ENCODE measurements at regions not wholly inside any gene's neighbourhood (a gene's known extent, or its start where the extent isn't known, plus 50 kb on each side); places are given as distances from the start of the nearest gene placed in this dataset.

- intact Hi-C loops (cut with micrococcal nuclease; ENCODE audit: unreplicated experiment), result loop anchor here (10.0 kb wide), 2 partner anchors 630 to 860 kb away; no protein-coding TSS in a partner anchor
- no peak overlapping the region for H2AFZ ChIP-seq (ENCODE audit: low read length)
- peaks cover 38% of the 10 kb centered on the region for H3K4me1 ChIP-seq (ENCODE audit: insufficient read depth, low read length, poor library complexity, severe bottlenecking)
- no peak overlapping the region for H3K27ac ChIP-seq (ENCODE audit: low read depth, low read length, poor library complexity, severe bottlenecking)
- DNase-seq (ENCODE audit: low spot score), result no peak
- TF ChIP-seq CTCF (conservative IDR thresholded peaks at IDR 0.05; ENCODE audit: low read length) (no peak), EZH2phosphoT487 (IDR thresholded peaks at IDR 0.05; ENCODE audit: borderline replicate concordance, low read depth, low read length) (no peak)
- H3K9me3 ChIP-seq (ENCODE audit: low read length), result 0 out of 2 replicates have a peak, but pooled peaks cover 7% of the 10 kb centered on the region
- no peaks in the 10 kb centered on the region for H3K36me3 ChIP-seq (ENCODE audit: insufficient read depth, low read length)
- H3K4me2 ChIP-seq (ENCODE audit: low read length), result no peak overlapping the region
- H3K4me3 ChIP-seq (ENCODE audit: low read depth, low read length, poor library complexity, severe bottlenecking), result no peak overlapping the region
- BruUV-seq (replicated peaks), result no TSS peak
- CTCF ChIA-PET (ENCODE audit: unreplicated experiment), result no interaction called here
- no peaks in the 10 kb centered on the region for H4K20me1 ChIP-seq (ENCODE audit: insufficient read depth, low read length)
- no peaks in the 10 kb centered on the region for H3K9me2 ChIP-seq (ENCODE audit: insufficient read depth, low read length)
- POLR2A ChIA-PET, result interaction anchor here (1.2 kb wide), 1 partner anchor 120 kb away, joined by 3 read pairs; no protein-coding TSS in a partner anchor
- H3K79me2 ChIP-seq (ENCODE audit: insufficient read depth, low read depth, low read length), result no peaks in the 10 kb centered on the region
These were observed 300.6 kb downstream of the SATB1 start for GRCh38 chr3:18124501-18124900.

- H3K36me3 ChIP-seq (ENCODE audit: insufficient read depth, low read length), result no peaks in the 10 kb centered on the region
- no peaks in the 10 kb centered on the region for H3K79me2 ChIP-seq (ENCODE audit: insufficient read depth, low read depth, low read length)
- no peak overlapping the region for H3K4me3 ChIP-seq (ENCODE audit: low read depth, low read length, poor library complexity, severe bottlenecking)
- ChIA-PET CTCF (ENCODE audit: unreplicated experiment) (no interaction called here), POLR2A (interaction anchor here (0.6 kb wide), 1 partner anchor 498 kb away, joined by 4 read pairs; no protein-coding TSS in a partner anchor)
- H2AFZ ChIP-seq (ENCODE audit: low read length), result no peak overlapping the region
- H3K9me2 ChIP-seq (ENCODE audit: insufficient read depth, low read length), result no peaks in the 10 kb centered on the region
- no peaks in the 10 kb centered on the region for H4K20me1 ChIP-seq (ENCODE audit: insufficient read depth, low read length)
- peaks cover 18% of the 10 kb centered on the region for H3K4me1 ChIP-seq (ENCODE audit: insufficient read depth, low read length, poor library complexity, severe bottlenecking)
- no peak for TF ChIP-seq CTCF (conservative IDR thresholded peaks at IDR 0.05; ENCODE audit: low read length)
- TF ChIP-seq EZH2phosphoT487 (IDR thresholded peaks at IDR 0.05; ENCODE audit: borderline replicate concordance, low read depth, low read length), result no peak
- no peak for DNase-seq (ENCODE audit: low spot score)
- BruUV-seq (replicated peaks), result no TSS peak
- no peak overlapping the region for H3K4me2 ChIP-seq (ENCODE audit: low read length)
- intact Hi-C loops (cut with micrococcal nuclease; ENCODE audit: unreplicated experiment), result loop anchor here (10.0 kb wide), 2 partner anchors 633 to 863 kb away; no protein-coding TSS in a partner anchor
- no peak overlapping the region for H3K27ac ChIP-seq (ENCODE audit: low read depth, low read length, poor library complexity, severe bottlenecking)
- H3K9me3 ChIP-seq (ENCODE audit: low read length), result 0 out of 2 replicates have a peak, but pooled peaks cover 7% of the 10 kb centered on the region
These were observed 302.9 kb downstream of the SATB1 start for GRCh38 chr3:18122264-18122663.

- no peaks in the 10 kb centered on the region for H4K20me1 ChIP-seq (ENCODE audit: insufficient read depth, low read length)
- no peak overlapping the region for H3K4me3 ChIP-seq (ENCODE audit: low read depth, low read length, poor library complexity, severe bottlenecking)
- H3K9me3 ChIP-seq (ENCODE audit: low read length), result 0 out of 2 replicates have a peak, but pooled peaks cover 7% of the 10 kb centered on the region
- TF ChIP-seq CTCF (conservative IDR thresholded peaks at IDR 0.05; ENCODE audit: low read length), result no peak
- TF ChIP-seq EZH2phosphoT487 (IDR thresholded peaks at IDR 0.05; ENCODE audit: borderline replicate concordance, low read depth, low read length), result no peak
- ChIA-PET CTCF (ENCODE audit: unreplicated experiment) (no interaction called here), POLR2A (no interaction called here)
- no peaks in the 10 kb centered on the region for H3K79me2 ChIP-seq (ENCODE audit: insufficient read depth, low read depth, low read length)
- no peak overlapping the region for H2AFZ ChIP-seq (ENCODE audit: low read length)
- H3K27ac ChIP-seq (ENCODE audit: low read depth, low read length, poor library complexity, severe bottlenecking), result no peak overlapping the region
- H3K9me2 ChIP-seq (ENCODE audit: insufficient read depth, low read length), result no peaks in the 10 kb centered on the region
- no peak overlapping the region for H3K4me2 ChIP-seq (ENCODE audit: low read length)
- BruUV-seq (replicated peaks), result no TSS peak
- no peaks in the 10 kb centered on the region for H3K36me3 ChIP-seq (ENCODE audit: insufficient read depth, low read length)
- H3K4me1 ChIP-seq (ENCODE audit: insufficient read depth, low read length, poor library complexity, severe bottlenecking), result peaks cover 6% of the 10 kb centered on the region
- no peak for DNase-seq (ENCODE audit: low spot score)
- intact Hi-C loops (cut with micrococcal nuclease; ENCODE audit: unreplicated experiment), result loop anchor here (10.0 kb wide), 2 partner anchors 634 to 864 kb away; no protein-coding TSS in a partner anchor
These were observed 304.1 kb downstream of the SATB1 start for GRCh38 chr3:18121020-18121419.
